Fibroblast of lung (primary cell): ENCODE measurements at regions not wholly inside any gene's neighbourhood (a gene's known extent, or its start where the extent isn't known, plus 50 kb on each side); places are given as distances from the start of the nearest gene placed in this dataset.

Experiments used
- DNase-seq, 2 donors: peaks; one replicate each; pipeline versions ENCODE4 v3.0.0 to v3.0.0-alpha.2; 2010; ENCODE audit warnings: low read depth in 2 of 2
- H2AFZ ChIP-seq: 2 replicates; pipeline ENCODE4 v1.5.1; 2012; ENCODE audit warnings: low read length, control low read depth, inconsistent platforms
- H3K27ac ChIP-seq: 2 replicates; pipeline ENCODE4 v1.5.1; 2011; ENCODE audit warnings: low read length, control low read depth; ENCODE audit not compliant: insufficient read depth
- H3K27me3 ChIP-seq: 2 replicates; pipeline ENCODE4 v1.5.1; 2011; ENCODE audit warnings: mild to moderate bottlenecking, low read length; ENCODE audit not compliant: control insufficient read depth, insufficient read depth
- H3K36me3 ChIP-seq: 2 replicates; pipeline ENCODE4 v1.5.1; 2011; ENCODE audit warnings: low read length; ENCODE audit not compliant: control insufficient read depth, insufficient read depth
- H3K4me1 ChIP-seq: 2 replicates; pipeline ENCODE4 v1.5.1; 2011; ENCODE audit warnings: low read length; ENCODE audit not compliant: control insufficient read depth, insufficient read depth; ENCODE audit errors: extremely low read depth
- H3K4me2 ChIP-seq: 2 replicates; pipeline ENCODE4 v1.5.1; 2011; ENCODE audit warnings: low read length, control low read depth; ENCODE audit not compliant: insufficient read depth; ENCODE audit errors: extremely low read depth
- H3K4me3 ChIP-seq, 4 experiments: fragments of 200-600 bp in 1 of 4; sonication (generic) in 1 of 4; replicated peaks in 1 of 4; 2 replicates each; pipeline ENCODE4 v1.5.1; 2011 to 2016; ENCODE audit warnings: low read length in 4 of 4, low read depth in 3 of 4, mild to moderate bottlenecking in 3 of 4, control low read depth in 2 of 4, inconsistent platforms in 1 of 4, mixed read lengths in 1 of 4; ENCODE audit not compliant: insufficient read depth in 1 of 4; ENCODE audit errors: control extremely low read depth in 1 of 4
- H3K79me2 ChIP-seq: 2 replicates; pipeline ENCODE4 v1.5.1; 2012; ENCODE audit warnings: mild to moderate bottlenecking, low read length, inconsistent platforms; ENCODE audit not compliant: control insufficient read depth, insufficient read depth
- H3K9ac ChIP-seq: 2 replicates; pipeline ENCODE4 v1.5.1; 2011; ENCODE audit warnings: mild to moderate bottlenecking, low read length, control low read depth; ENCODE audit not compliant: insufficient read depth
- H3K9me3 ChIP-seq: 2 replicates; pipeline ENCODE4 v1.5.1; 2012; ENCODE audit warnings: low read depth, low read length; ENCODE audit not compliant: control insufficient read depth, insufficient read depth
- H4K20me1 ChIP-seq: 2 replicates; pipeline ENCODE4 v1.5.1; 2011; ENCODE audit warnings: low read length; ENCODE audit not compliant: control insufficient read depth, insufficient read depth; ENCODE audit errors: extremely low read depth
- CTCF ChIP-seq, 2 donors: IDR thresholded peaks in 1 of 2; conservative IDR thresholded peaks in 1 of 2; 1 replicate in 1 of 2; 2 replicates in 1 of 2; pipeline ENCODE4 v1.5.1; 2011 to 2012; ENCODE audit warnings: low read length in 2 of 2, control low read depth in 1 of 2, inconsistent platforms in 1 of 2, low read depth in 1 of 2, mild to moderate bottlenecking in 1 of 2
- EZH2 ChIP-seq: IDR thresholded peaks from 2 replicates; pipeline ENCODE4 v1.5.1; 2012; ENCODE audit warnings: low read length, control low read depth, mild to moderate bottlenecking; ENCODE audit errors: missing control alignments

- Histone ChIP-seq H3K9me3 (no peaks in the 10 kb centered on the region), H3K79me2 (no peaks in the 10 kb centered on the region), H3K27me3 (no peaks in the 10 kb centered on the region), H3K27ac (no peak overlapping the region), H3K9ac (no peak overlapping the region), H2AFZ (no peak overlapping the region), H4K20me1 (no peaks in the 10 kb centered on the region), H3K36me3 (no peaks in the 10 kb centered on the region), H3K4me1 (peaks cover 8% of the 10 kb centered on the region), H3K4me2 (no peak overlapping the region), H3K4me3 (no peak overlapping the region)
- TF ChIP-seq CTCF (conservative IDR thresholded peaks at IDR 0.05 in 1 of 2, IDR thresholded peaks at IDR 0.05 in 1 of 2; ENCODE audit: low read depth in 1 of 2, low read length in 2 of 2) (no peak), EZH2 (no peak)
- DNase-seq = no peak
Measured at GRCh38 chr2:47277187-47277586, 91.9 kb upstream of the EPCAM start.

GRCh38 chr2:47276061-47276460 is 93.0 kb upstream of the EPCAM start:
- Histone ChIP-seq H3K4me2 (no peak overlapping the region), H3K27me3 (no peaks in the 10 kb centered on the region), H3K9ac (no peak overlapping the region), H3K4me3 (no peak overlapping the region), H3K4me1 (peaks cover 8% of the 10 kb centered on the region), H3K79me2 (no peaks in the 10 kb centered on the region), H4K20me1 (no peaks in the 10 kb centered on the region), H3K9me3 (no peaks in the 10 kb centered on the region), H2AFZ (no peak overlapping the region), H3K27ac (no peak overlapping the region), H3K36me3 (no peaks in the 10 kb centered on the region)
- no peak for DNase-seq
- TF ChIP-seq CTCF (conservative IDR thresholded peaks at IDR 0.05 in 1 of 2, IDR thresholded peaks at IDR 0.05 in 1 of 2; ENCODE audit: low read depth in 1 of 2, low read length in 2 of 2) (no peak), EZH2 (no peak)

- H4K20me1 ChIP-seq = no peaks in the 10 kb centered on the region
- H3K4me3 ChIP-seq = no peak overlapping the region
- peak; percentile 83 to 87 for DNase-seq
- H3K4me2 ChIP-seq = no peak overlapping the region
- no peaks in the 10 kb centered on the region for H3K9me3 ChIP-seq
- no peak overlapping the region for H3K27ac ChIP-seq
- H2AFZ ChIP-seq = no peak overlapping the region
- H3K9ac ChIP-seq = no peak overlapping the region
- TF ChIP-seq EZH2 (no peak), CTCF (conservative IDR thresholded peaks at IDR 0.05 in 1 of 2, IDR thresholded peaks at IDR 0.05 in 1 of 2; ENCODE audit: low read depth in 1 of 2, low read length in 2 of 2) (no peak)
- no peaks in the 10 kb centered on the region for H3K27me3 ChIP-seq
- peaks cover 12% of the 10 kb centered on the region for H3K4me1 ChIP-seq
- H3K79me2 ChIP-seq = no peaks in the 10 kb centered on the region
- no peaks in the 10 kb centered on the region for H3K36me3 ChIP-seq
Measured at GRCh38 chr2:47274054-47274782, 94.9 kb upstream of the EPCAM start.
